Coronary artery (tissue), 2 donors: ENCODE measurements at regions not wholly inside any gene's neighbourhood (a gene's known extent, or its start where the extent isn't known, plus 50 kb on each side); places are given as distances from the start of the nearest gene placed in this dataset.

Experiments
- DNase-seq: peaks from one replicate; pipeline ENCODE4 v3.0.0-alpha.2; 2017; ENCODE audit warnings: low spot score
- H3K27ac ChIP-seq, 2 donors: fragments of 200-600 bp; sonication (generic); one replicate each; pipeline ENCODE4 v1.5.1; 2016 to 2019
- H3K4me3 ChIP-seq: fragments of 200-600 bp; sonication (generic); 2 replicates; pipeline ENCODE4 v1.5.1; 2016; ENCODE audit warnings: mild to moderate bottlenecking, moderate library complexity
- TF ChIP-seq, protein P1 (sequence below): fragments of 200-600 bp; sonication (generic); IDR thresholded peaks from one replicate; pipeline ENCODE4 v1.5.1; 2019; ENCODE audit warnings: antibody characterized with exemption

DNA sequence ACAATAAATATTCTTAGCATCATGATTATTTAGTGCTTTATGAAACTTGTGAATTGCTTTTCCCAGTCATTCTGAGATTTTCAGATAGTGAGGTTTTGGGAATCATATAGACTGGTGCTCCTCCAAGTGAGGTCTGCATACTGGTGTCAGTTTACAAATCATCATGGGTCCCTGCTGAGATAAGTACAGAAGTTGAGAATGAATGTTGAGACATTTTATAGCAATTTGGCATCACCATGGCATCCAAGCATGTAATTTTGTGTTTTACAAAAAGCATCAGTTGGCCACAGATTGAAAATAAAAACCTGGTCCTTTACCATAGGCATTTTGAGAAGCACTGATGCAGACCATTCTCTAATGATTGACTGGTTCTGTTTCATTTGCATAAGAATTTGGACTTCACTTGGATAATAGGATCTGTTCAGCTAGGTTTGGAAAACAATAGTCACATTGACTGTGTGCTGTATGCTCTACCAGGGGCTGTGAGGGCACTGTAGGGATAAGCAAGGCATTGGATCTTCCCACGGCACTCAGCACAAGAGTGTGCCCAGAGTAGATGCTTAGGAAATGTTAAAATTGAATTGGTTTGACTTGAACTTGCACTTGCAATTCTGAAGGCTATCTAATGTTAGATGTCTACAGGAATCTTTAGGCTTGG lies 79.0 kb upstream of the JUN start:
- no peak for DNase-seq
- Histone ChIP-seq H3K4me3 (no peak overlapping the region), H3K27ac (no peak overlapping the region)
- TF ChIP-seq, protein P1, sequence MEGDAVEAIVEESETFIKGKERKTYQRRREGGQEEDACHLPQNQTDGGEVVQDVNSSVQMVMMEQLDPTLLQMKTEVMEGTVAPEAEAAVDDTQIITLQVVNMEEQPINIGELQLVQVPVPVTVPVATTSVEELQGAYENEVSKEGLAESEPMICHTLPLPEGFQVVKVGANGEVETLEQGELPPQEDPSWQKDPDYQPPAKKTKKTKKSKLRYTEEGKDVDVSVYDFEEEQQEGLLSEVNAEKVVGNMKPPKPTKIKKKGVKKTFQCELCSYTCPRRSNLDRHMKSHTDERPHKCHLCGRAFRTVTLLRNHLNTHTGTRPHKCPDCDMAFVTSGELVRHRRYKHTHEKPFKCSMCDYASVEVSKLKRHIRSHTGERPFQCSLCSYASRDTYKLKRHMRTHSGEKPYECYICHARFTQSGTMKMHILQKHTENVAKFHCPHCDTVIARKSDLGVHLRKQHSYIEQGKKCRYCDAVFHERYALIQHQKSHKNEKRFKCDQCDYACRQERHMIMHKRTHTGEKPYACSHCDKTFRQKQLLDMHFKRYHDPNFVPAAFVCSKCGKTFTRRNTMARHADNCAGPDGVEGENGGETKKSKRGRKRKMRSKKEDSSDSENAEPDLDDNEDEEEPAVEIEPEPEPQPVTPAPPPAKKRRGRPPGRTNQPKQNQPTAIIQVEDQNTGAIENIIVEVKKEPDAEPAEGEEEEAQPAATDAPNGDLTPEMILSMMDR = no peak

DNA sequence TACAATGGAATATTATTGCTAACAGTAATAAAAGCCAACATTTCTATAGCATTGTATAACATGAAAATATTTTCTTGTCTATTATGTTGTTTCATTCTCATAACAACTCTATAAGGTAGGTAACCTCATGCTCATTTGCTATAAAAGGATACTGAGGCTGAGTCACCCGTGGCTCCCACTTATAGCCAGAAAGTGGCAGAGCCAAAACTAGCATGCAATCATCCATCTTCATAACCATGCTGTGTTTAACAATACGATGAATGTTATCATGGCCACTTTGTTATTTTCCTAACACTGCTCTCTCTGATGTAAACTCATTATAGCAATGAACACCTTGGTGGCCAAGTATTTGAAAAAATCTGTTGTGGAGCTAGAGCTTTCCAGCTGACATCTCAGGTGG lies 80.8 kb upstream of the JUN start:
- Histone ChIP-seq H3K4me3 (no peak overlapping the region), H3K27ac (no peak overlapping the region)
- DNase-seq = no peak
- TF ChIP-seq, protein P1 = no peak

DNA sequence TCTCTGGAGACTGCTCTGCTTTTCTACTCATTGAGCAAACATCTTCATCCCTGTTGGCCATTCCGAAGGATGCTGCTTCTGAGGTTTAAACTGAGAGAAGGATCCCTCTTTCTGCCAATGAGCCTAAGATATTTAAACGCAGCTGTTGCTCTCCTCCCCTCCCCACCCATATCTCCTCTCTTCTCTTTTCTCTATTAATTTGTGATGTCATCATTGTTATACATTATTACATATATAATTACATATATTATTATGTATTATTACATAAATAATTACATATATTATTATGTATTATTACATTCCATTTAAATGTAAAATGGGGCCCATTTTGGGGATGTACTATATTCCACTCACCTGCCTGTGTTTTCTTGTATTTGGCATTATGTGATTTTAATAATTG lies 82.7 kb upstream of the JUN start:
- DNase-seq = no peak
- Histone ChIP-seq H3K4me3 (no peak overlapping the region), H3K27ac (no peak overlapping the region)
- TF ChIP-seq, protein P1 = no peak

DNA sequence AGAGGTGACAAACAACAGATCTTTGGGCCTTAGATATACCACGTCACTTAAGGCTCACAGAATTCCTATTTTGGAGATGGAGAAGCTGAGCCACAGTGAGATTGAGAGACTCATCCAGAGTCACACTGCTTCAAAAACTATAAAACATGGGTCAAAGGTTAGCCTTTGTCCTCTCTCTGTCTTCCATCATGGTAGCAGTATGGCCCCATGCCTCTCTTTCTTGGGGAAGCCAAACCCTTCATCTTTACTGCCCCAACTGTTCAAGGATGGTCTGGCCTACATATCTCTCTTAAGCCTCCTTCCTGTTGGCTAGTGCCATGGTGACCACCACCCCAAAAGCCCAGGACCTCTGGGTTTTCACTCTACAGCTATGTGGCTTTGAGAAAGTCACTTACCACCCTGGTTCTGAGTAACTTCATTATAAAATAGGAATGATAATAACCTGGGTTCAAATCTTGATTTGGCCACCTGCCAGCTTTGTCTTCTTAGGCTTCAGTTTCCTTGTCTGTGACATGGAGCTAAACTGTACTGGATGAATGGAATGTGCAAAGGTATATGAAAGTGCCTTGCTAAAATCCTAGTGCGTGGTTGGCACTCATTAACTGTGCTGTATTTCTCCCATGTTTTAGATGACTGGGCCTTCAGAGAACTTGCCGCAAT lies 85.9 kb upstream of the JUN start:
- TF ChIP-seq, protein P1 = no peak
- no peak overlapping the region for H3K27ac ChIP-seq
- DNase-seq = no peak
- H3K4me3 ChIP-seq = no peak overlapping the region

DNA sequence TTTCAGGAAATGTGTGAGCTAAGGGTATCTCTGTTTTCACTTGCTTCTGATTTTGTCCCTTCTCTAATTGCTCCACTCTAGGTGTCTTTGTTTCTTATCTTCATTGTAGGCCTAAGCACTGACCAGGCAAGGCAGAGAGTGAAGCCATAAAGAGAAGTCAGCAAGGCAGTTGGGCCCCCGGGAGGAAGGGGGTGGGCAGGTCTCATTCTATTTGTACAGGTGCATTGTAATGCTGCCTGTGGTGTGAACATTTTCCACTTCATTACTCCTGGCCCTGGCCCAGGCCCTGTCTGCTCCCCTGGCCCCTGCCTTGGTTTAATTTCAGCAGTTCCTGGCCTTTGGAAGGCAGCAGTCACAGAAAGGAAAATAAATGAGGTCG lies 86.4 kb upstream of the JUN start:
- Histone ChIP-seq H3K27ac (no peak overlapping the region), H3K4me3 (no peak overlapping the region)
- no peak for DNase-seq
- TF ChIP-seq, protein P1 = no peak

DNA sequence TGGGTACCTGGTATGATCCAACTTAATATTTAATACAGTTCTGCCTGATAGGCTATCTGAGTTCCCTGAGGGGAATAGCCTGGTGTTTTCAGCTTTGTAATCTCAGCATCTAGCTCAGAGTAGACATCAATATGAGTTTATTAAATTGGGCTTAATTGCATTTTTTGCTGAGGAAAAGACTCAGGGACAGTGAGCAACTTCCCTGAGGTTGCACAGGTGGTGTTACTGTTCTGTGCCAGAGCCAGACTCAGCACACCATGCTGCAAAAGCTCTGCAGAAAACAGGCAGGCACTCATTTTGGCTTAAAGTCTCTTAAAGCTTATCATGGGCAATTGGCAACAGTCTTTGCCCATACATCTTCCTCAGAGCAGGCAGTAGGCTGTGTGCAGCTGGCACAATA lies 90.5 kb upstream of the JUN start:
- Histone ChIP-seq H3K4me3 (peak overlapping the region; percentile 31), H3K27ac (peak overlapping the region; percentile 35 to 81)

More for the DNA sequence above, 90.5 kb upstream of the JUN start:
- TF ChIP-seq, protein P1 = no peak
- DNase-seq = no peak
